Gastroesophageal sphincter (tissue), 4 donors: ENCODE measurements at regions not wholly inside any gene's neighbourhood (a gene's known extent, or its start where the extent isn't known, plus 50 kb on each side); places are given as distances from the start of the nearest gene placed in this dataset.

ENCODE experiments used
- ATAC-seq: fragments of 150-250 bp; one replicate; pipeline ENCODE4 v1.9.1; 2016; ENCODE audit warnings: mild to moderate bottlenecking, moderate library complexity
- H3K27ac ChIP-seq, 4 donors: fragments of 200-600 bp; sonication (generic) in 3 of 4; 1 replicate in 3 of 4; 2 replicates in 1 of 4; pipeline ENCODE4 v1.5.1; 2016 to 2019
- H3K27me3 ChIP-seq: fragments of 200-600 bp; sonication (generic); one replicate; pipeline ENCODE4 v1.5.1; 2019
- H3K36me3 ChIP-seq, 2 donors: fragments of 200-600 bp; sonication (generic); one replicate each; pipeline ENCODE4 v1.5.1; 2019; ENCODE audit warnings: control low read depth in 1 of 2
- H3K4me1 ChIP-seq, 3 donors: fragments of 200-600 bp; sonication (generic); 1 replicate in 2 of 3; 2 replicates in 1 of 3; pipeline ENCODE4 v1.5.1; 2016 to 2019; ENCODE audit warnings: control low read depth in 2 of 3
- H3K4me3 ChIP-seq, 2 donors: fragments of 200-600 bp; sonication (generic); one replicate each; pipeline ENCODE4 v1.5.1; 2019; ENCODE audit warnings: mild to moderate bottlenecking in 1 of 2, moderate library complexity in 1 of 2
- H3K9me3 ChIP-seq, 3 donors: fragments of 200-600 bp; sonication (generic); one replicate each; pipeline ENCODE4 v1.5.1; 2017 to 2019; ENCODE audit warnings: control low read depth in 2 of 3
- EP300 ChIP-seq: sonication (generic); formaldehyde crosslinking; IDR thresholded peaks from one replicate; pipeline ENCODE4 v1.6.1; 2017; ENCODE audit warnings: antibody characterized with exemption, mild to moderate bottlenecking
- POLR2A ChIP-seq, 2 donors: fragments of 450-650 bp; IDR thresholded peaks; one replicate each; pipeline ENCODE4 v1.6.1; 2017; ENCODE audit warnings: antibody characterized with exemption in 2 of 2, mild to moderate bottlenecking in 2 of 2, moderate library complexity in 1 of 2
- POLR2AphosphoS5 ChIP-seq: sonication (generic); formaldehyde crosslinking; IDR thresholded peaks from one replicate; pipeline ENCODE4 v1.6.1; 2017; ENCODE audit warnings: antibody characterized with exemption
- WGBS, 2 donors: methylation state at CpG; one replicate each; pipeline ENCODE4 v1.1.5; 2018; ENCODE audit warnings: low coverage in 1 of 2; 5-methylcytosine and 5-hydroxymethylcytosine counted together
- TF ChIP-seq, protein P1 (sequence below), 4 experiments: fragments of 200-600 bp in 2 of 4; fragments of 450-650 bp in 2 of 4; sonication (generic) in 1 of 4; IDR thresholded peaks; one replicate each; pipeline ENCODE4 v1.5.1; 2017 to 2019; ENCODE audit warnings: antibody characterized with exemption in 4 of 4, mild to moderate bottlenecking in 2 of 4, moderate library complexity in 2 of 4

DNA sequence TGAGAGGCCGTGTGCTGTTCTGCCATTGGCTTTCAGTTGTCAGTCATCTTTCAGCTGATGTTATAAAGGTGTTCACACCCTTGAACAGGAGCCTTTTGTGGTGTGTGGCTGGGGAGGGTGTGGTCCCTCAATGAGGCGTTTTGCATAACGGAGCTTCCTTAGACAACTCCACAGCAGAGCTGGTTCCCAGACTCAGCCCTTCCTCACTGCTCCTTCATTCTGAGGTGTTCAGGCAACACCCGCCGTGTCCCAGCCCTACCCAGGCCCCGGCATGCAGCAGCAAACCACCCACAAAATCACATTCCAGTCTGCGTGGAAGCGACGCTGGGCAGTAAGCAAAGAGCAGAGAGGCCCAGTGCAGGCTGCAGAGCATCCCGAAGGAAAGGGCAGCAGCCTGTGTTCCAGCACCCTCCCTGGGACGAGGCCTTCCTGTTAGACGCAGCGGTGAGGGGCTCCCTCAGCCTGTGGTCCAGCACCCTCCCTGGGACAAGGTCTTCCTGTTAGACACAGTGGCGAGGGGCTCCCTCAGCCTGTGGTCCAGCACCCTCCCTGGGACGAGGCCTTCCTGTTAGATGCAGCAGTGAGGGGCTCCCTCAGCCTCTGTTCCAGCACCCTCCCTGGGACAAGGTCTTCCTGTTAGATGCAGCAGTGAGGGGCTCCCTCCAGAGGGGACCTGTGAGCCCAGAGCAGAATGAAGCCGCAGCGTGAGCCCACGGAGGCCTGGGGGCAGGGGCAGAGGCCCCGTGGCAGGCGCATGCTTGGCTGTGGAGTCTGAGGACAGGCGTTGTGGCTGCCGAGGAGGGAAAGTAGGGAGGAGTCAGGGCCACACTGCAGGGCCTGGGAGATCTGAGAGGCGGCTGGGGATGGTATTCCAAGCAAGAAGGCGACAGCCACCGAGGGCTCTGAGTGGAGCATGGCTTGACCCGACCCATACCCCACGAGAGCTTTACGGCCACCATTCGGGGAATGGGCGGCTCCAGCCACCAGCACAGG lies 201.8 kb upstream of the HDAC4 start:
- no peak for ATAC-seq
- Histone ChIP-seq H3K36me3 (no peaks in the 10 kb centered on the region), H3K27ac (no peak overlapping the region), H3K9me3 (peaks cover 0 to 7% (median 0%) of the 10 kb centered on the region in 3 donors), H3K4me1 (no peaks in the 10 kb centered on the region), H3K4me3 (no peak overlapping the region), H3K27me3 (peaks cover 16% of the 10 kb centered on the region)
- TF ChIP-seq POLR2AphosphoS5 = no peak
- no peak for TF ChIP-seq EP300
- TF ChIP-seq, protein P1, sequence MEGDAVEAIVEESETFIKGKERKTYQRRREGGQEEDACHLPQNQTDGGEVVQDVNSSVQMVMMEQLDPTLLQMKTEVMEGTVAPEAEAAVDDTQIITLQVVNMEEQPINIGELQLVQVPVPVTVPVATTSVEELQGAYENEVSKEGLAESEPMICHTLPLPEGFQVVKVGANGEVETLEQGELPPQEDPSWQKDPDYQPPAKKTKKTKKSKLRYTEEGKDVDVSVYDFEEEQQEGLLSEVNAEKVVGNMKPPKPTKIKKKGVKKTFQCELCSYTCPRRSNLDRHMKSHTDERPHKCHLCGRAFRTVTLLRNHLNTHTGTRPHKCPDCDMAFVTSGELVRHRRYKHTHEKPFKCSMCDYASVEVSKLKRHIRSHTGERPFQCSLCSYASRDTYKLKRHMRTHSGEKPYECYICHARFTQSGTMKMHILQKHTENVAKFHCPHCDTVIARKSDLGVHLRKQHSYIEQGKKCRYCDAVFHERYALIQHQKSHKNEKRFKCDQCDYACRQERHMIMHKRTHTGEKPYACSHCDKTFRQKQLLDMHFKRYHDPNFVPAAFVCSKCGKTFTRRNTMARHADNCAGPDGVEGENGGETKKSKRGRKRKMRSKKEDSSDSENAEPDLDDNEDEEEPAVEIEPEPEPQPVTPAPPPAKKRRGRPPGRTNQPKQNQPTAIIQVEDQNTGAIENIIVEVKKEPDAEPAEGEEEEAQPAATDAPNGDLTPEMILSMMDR (IDR thresholded peaks at IDR 0.05) = no peak
- no peak for TF ChIP-seq POLR2A (IDR thresholded peaks at IDR 0.05)
- 78 to 100% methylated on average over 1 to 5 of the region's 30 CpGs for WGBS, 2 donors

DNA sequence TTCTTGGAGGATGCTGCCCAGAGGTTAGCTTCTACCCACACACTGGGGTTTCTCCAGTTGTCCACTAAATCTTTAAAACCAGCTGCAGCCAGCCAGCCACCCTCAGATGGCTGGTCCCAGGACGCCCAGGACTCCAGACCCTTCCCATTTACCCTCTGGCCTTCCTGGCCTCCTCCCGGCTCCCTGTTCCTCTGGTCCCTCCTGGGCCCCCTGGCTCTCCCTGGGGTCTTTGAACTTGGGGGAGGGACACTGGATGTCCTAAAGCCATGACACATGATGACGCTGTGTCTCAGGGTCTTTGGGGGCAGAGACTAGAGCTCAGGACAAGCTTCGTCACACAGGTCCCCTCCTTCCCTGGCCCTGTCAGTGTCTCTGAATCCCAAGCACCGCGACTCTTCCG lies 201.1 kb upstream of the HDAC4 start:
- Histone ChIP-seq H3K9me3 (peaks cover 0 to 7% (median 0%) of the 10 kb centered on the region in 3 donors), H3K27me3 (peaks cover 13% of the 10 kb centered on the region), H3K4me3 (no peak overlapping the region), H3K4me1 (no peaks in the 10 kb centered on the region), H3K36me3 (no peaks in the 10 kb centered on the region), H3K27ac (no peak overlapping the region)
- 80% methylated on average over 1 of the region's 7 CpGs; no CpG with 5 or more reads in 1 of the 2 donors for WGBS, 2 donors
- TF ChIP-seq POLR2AphosphoS5 (no peak), POLR2A (IDR thresholded peaks at IDR 0.05) (no peak), EP300 (no peak)
- TF ChIP-seq, protein P1 (IDR thresholded peaks at IDR 0.05) = no peak
- ATAC-seq = no peak

DNA sequence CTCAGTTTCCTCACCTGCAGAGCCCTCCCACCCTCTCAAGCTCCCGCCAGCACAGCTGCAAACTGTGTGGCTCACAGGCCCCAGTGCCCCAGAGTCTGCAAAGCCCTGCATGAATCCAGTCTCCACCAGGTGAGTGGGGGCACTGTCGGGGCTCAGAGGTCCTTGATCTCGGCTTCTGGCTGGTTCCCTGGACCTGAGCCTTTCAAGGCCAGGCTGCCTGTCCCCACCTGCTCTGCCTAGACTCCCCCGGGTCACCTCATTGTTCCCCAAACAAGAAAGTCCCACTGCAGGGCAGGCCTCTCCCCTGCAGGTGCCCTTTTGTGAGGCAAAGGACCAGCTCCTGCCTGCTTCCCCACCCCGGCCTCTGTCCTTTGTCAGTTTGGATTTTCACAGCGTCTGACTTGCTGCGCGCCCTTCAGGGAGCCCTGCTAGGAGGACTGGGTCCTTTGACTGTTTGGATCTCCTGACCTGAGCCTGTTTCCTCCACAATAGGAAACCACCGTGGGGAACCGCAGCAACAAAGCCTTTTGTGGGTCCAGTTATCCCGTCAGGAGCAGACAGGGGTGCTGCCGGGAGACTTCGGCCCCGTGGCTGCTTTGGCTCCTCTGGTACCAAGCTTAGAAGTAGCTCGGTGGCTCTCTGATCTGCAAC lies 200.5 kb upstream of the HDAC4 start:
- H3K9me3 ChIP-seq = peaks cover 0 to 7% (median 0%) of the 10 kb centered on the region in 3 donors
- peaks cover 13% of the 10 kb centered on the region for H3K27me3 ChIP-seq
- H3K27ac ChIP-seq = no peak overlapping the region
- no peak for ATAC-seq
- no peaks in the 10 kb centered on the region for H3K36me3 ChIP-seq
- WGBS, 2 donors = 58 to 100% methylated on average over 1 to 4 of the region's 15 CpGs
- no peaks in the 10 kb centered on the region for H3K4me1 ChIP-seq
- TF ChIP-seq POLR2A (IDR thresholded peaks at IDR 0.05) = no peak
- TF ChIP-seq EP300 = no peak
- no peak for TF ChIP-seq POLR2AphosphoS5
- TF ChIP-seq, protein P1 (IDR thresholded peaks at IDR 0.05) = no peak
- H3K4me3 ChIP-seq = no peak overlapping the region

DNA sequence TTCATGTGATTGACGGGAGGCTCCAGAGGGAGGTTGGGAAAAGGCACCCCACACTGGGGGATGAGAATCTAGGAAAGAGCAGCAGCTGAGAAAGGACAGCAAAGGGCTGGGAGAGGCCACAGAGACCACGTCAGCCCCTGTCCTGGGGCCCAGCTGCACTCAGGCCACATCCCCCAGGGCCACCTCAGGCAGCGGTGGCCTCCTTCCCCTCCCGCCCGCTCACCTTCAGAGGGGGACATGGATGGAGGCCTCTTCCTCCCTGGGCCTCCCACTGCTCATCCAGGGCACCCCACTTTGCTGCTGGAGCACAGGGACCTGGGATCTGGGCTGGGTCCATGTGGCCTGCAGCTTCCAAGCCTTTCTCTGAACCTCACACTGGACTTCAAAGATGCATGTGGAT lies 199.8 kb upstream of the HDAC4 start:
- no peak for ATAC-seq
- no peaks in the 10 kb centered on the region for H3K4me1 ChIP-seq
- 100% methylated on average over 1 of the region's 5 CpGs; no CpG with 5 or more reads in 1 of the 2 donors for WGBS, 2 donors
- peaks cover 13% of the 10 kb centered on the region for H3K27me3 ChIP-seq
- peaks cover 0 to 7% (median 0%) of the 10 kb centered on the region in 3 donors for H3K9me3 ChIP-seq
- no peaks in the 10 kb centered on the region for H3K36me3 ChIP-seq
- no peak overlapping the region for H3K27ac ChIP-seq
- H3K4me3 ChIP-seq = no peak overlapping the region
- TF ChIP-seq, protein P1 (IDR thresholded peaks at IDR 0.05) = no peak
- TF ChIP-seq POLR2A (IDR thresholded peaks at IDR 0.05) = no peak
- TF ChIP-seq EP300 = no peak
- TF ChIP-seq POLR2AphosphoS5 = no peak
